Smooth muscle cell (in vitro differentiated cells): ENCODE measurements at regions not wholly inside any gene's neighbourhood (a gene's known extent, or its start where the extent isn't known, plus 50 kb on each side); places are given as distances from the start of the nearest gene placed in this dataset.

Experiments
- DNase-seq: peaks from one replicate; lab custom pipeline; 2025; ENCODE audit not compliant: unreplicated experiment; lab: John Stamatoyannopoulos, UW
- H2AFZ ChIP-seq: fragments of 200-600 bp; sonication (generic); 2 replicates; pipeline ENCODE4 v1.6.0; 2016; ENCODE audit warnings: antibody characterized with exemption, low read depth, mild to moderate bottlenecking
- H3F3A ChIP-seq: fragments of 200-600 bp; sonication (generic); 2 replicates; pipeline ENCODE4 v1.6.0; 2017; ENCODE audit warnings: antibody characterized with exemption, low read depth
- H3K27ac ChIP-seq: fragments of 200-600 bp; sonication (generic); 2 replicates; pipeline ENCODE4 v1.5.1; 2016; ENCODE audit warnings: low read depth, mild to moderate bottlenecking
- H3K27me3 ChIP-seq: fragments of 200-600 bp; sonication (generic); 2 replicates; pipeline ENCODE4 v1.6.1; 2016; ENCODE audit warnings: low read depth, mild to moderate bottlenecking
- H3K36me3 ChIP-seq: fragments of 200-600 bp; sonication (generic); 2 replicates; pipeline ENCODE4 v1.5.1; 2016; ENCODE audit warnings: low read depth
- H3K4me1 ChIP-seq: fragments of 200-600 bp; sonication (generic); 2 replicates; pipeline ENCODE4 v1.5.1; 2016; ENCODE audit warnings: low read depth
- H3K4me2 ChIP-seq: fragments of 200-600 bp; sonication (generic); 2 replicates; pipeline ENCODE4 v1.6.0; 2016; ENCODE audit warnings: mild to moderate bottlenecking
- H3K4me3 ChIP-seq: fragments of 200-600 bp; sonication (generic); 2 replicates; pipeline ENCODE4 v1.5.1; 2016; ENCODE audit warnings: mild to moderate bottlenecking
- H3K79me2 ChIP-seq: fragments of 200-600 bp; sonication (generic); 2 replicates; pipeline ENCODE4 v1.6.0; 2016; ENCODE audit warnings: low read depth, mild to moderate bottlenecking
- H3K9ac ChIP-seq: fragments of 200-600 bp; sonication (generic); 2 replicates; pipeline ENCODE4 v1.6.0; 2016; ENCODE audit warnings: low read depth
- H3K9me3 ChIP-seq: fragments of 200-600 bp; sonication (generic); replicated peaks from 2 replicates; pipeline ENCODE4 v1.5.1; 2016; ENCODE audit warnings: low read depth
- H4K20me1 ChIP-seq: fragments of 200-600 bp; sonication (generic); 2 replicates; pipeline ENCODE4 v1.6.0; 2016; ENCODE audit warnings: low read depth
- whole genome bisulfite sequencing: methylation state at CpG from one replicate; pipeline ENCODE4 v1.1.7; 2016; ENCODE audit warnings: low lambda C conversion rate; 5-methylcytosine and 5-hydroxymethylcytosine counted together
- TF ChIP-seq, protein P1 (sequence below): fragments of 200-600 bp; sonication (generic); IDR thresholded peaks from 2 replicates; pipeline ENCODE4 v1.5.1; 2017; ENCODE audit warnings: borderline replicate concordance, mild to moderate bottlenecking, antibody characterized with exemption; ENCODE audit not compliant: insufficient read depth, poor library complexity, severe bottlenecking

DNA sequence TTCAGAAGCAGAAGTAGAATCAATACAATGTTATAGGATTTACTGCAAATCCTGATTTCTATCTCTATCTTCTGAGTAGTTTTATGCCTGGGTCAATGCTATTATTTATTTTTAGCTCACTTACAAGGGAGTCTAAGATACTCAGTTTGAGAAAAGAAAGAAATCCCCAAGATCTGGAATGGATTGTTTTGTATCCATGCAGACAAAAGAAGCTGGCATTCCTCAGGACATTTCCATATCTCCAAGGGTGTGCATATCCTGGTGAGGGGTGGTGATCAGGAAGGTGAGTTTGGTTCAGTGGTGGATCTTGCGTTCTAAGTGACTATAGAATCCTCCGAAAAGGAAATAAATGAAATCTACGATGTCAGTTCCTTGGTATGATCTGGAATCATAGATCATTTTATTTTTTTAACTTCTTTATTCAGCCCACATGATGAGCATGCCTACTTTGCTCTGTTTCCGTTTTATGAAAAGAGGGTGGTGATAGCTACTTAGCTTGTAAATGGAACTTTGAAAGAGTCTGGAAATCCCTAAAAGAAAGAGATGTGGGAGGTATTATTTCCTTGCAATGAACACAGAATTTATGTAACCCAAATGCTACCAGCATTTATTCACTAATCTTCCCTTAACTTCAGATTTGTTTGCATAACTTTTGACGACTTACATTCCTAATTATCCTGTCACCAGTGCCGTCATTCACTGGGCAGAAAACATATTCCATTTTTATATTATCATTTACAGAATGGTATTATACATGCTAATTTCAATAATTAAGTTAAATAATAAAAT lies 81.1 kb upstream of the RAPGEF2 start:
- H3K27ac ChIP-seq = no peak overlapping the region
- H3K79me2 ChIP-seq = no peaks in the 10 kb centered on the region
- H3K27me3 ChIP-seq = no peaks in the 10 kb centered on the region
- no peaks in the 10 kb centered on the region for H3K36me3 ChIP-seq
- TF ChIP-seq, protein P1, sequence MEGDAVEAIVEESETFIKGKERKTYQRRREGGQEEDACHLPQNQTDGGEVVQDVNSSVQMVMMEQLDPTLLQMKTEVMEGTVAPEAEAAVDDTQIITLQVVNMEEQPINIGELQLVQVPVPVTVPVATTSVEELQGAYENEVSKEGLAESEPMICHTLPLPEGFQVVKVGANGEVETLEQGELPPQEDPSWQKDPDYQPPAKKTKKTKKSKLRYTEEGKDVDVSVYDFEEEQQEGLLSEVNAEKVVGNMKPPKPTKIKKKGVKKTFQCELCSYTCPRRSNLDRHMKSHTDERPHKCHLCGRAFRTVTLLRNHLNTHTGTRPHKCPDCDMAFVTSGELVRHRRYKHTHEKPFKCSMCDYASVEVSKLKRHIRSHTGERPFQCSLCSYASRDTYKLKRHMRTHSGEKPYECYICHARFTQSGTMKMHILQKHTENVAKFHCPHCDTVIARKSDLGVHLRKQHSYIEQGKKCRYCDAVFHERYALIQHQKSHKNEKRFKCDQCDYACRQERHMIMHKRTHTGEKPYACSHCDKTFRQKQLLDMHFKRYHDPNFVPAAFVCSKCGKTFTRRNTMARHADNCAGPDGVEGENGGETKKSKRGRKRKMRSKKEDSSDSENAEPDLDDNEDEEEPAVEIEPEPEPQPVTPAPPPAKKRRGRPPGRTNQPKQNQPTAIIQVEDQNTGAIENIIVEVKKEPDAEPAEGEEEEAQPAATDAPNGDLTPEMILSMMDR = no peak
- no peaks in the 10 kb centered on the region for H4K20me1 ChIP-seq
- H2AFZ ChIP-seq = no peak overlapping the region
- H3F3A ChIP-seq = no peaks in the 10 kb centered on the region
- no peak for DNase-seq
- no peak overlapping the region for H3K9ac ChIP-seq
- H3K9me3 ChIP-seq = no peaks in the 10 kb centered on the region
- no peak overlapping the region for H3K4me2 ChIP-seq
- no peak overlapping the region for H3K4me3 ChIP-seq
- WGBS = 55% methylated on average over 6 of the region's 6 CpGs
- no peaks in the 10 kb centered on the region for H3K4me1 ChIP-seq

DNA sequence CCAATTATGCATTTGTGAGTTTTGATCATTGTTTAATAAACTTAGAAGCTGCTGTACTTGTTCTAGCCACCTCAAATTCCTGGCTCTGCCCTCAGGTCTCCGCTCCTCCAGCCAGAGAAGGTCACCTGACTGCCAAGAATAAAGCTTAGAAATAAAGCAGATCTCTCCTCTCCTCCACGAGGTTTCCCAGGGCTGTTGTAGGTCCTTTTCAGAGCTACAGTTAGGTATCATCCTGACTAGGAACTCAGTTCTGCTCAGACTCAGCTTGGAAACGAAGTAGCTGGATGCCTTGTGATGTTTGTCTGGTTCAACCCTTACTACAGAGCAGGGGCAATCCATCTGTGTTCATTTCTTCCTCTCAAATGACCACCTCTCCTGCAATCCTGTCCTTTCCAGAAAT lies 79.1 kb upstream of the RAPGEF2 start:
- Histone ChIP-seq H3K4me1 (no peaks in the 10 kb centered on the region), H4K20me1 (no peaks in the 10 kb centered on the region), H3F3A (no peaks in the 10 kb centered on the region), H3K9ac (no peak overlapping the region), H3K4me2 (no peak overlapping the region), H3K36me3 (no peaks in the 10 kb centered on the region), H3K4me3 (no peak overlapping the region), H2AFZ (no peak overlapping the region), H3K27me3 (no peaks in the 10 kb centered on the region), H3K27ac (no peak overlapping the region), H3K9me3 (no peaks in the 10 kb centered on the region), H3K79me2 (no peaks in the 10 kb centered on the region)
- TF ChIP-seq, protein P1 = no peak
- no peak for DNase-seq
- WGBS = 64% methylated on average over 3 of the region's 3 CpGs

DNA sequence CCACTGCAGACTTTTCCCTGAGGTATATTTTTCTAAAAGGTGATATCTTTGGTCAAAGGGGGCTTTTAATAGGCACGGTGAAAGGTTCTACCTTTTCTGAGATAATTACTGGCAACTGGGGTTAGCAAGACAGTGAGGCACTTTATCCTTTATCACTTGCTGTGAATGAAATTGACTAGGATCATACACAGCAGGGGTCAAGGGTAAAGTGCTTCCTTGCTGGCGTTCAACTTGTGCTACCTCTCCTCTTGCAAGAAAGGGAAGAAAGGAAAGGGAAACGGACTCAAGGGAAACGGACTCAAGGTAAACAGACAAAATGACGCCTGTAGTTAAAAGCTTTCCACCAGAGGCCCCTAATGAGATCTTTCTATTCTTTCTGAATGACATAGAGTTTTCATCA lies 78.6 kb upstream of the RAPGEF2 start:
- H3F3A ChIP-seq = no peaks in the 10 kb centered on the region
- no peak overlapping the region for H3K27ac ChIP-seq
- no peak overlapping the region for H3K4me2 ChIP-seq
- H3K4me1 ChIP-seq = no peaks in the 10 kb centered on the region
- no peaks in the 10 kb centered on the region for H3K27me3 ChIP-seq
- no peak overlapping the region for H3K4me3 ChIP-seq
- no peak overlapping the region for H2AFZ ChIP-seq
- H3K9ac ChIP-seq = no peak overlapping the region
- 50% methylated on average over 5 of the region's 5 CpGs for WGBS
- H3K79me2 ChIP-seq = no peaks in the 10 kb centered on the region
- no peaks in the 10 kb centered on the region for H3K9me3 ChIP-seq
- no peaks in the 10 kb centered on the region for H3K36me3 ChIP-seq
- TF ChIP-seq, protein P1 = no peak
- no peak for DNase-seq
- no peaks in the 10 kb centered on the region for H4K20me1 ChIP-seq

DNA sequence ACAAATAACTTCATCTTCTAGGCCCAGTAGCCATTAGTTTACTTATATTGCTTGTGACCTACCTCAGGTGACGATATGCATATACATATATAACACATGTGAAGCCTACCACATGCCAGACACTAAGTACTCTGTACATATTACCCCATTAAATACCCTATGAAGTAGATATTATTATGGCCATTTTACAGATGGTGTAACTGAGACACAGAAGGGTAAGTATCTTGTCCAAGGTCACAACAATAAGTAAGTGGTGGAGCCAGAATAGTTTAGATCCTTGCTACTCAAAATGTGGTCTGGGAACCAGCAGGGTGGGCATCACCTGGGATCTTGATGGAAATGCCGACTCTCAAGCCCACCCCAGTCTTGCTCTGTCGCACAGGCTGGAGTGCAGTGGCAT lies 78.1 kb upstream of the RAPGEF2 start:
- Histone ChIP-seq H3K4me3 (no peak overlapping the region), H3K9ac (no peak overlapping the region), H3K27me3 (no peaks in the 10 kb centered on the region), H3K27ac (no peak overlapping the region), H3F3A (no peaks in the 10 kb centered on the region), H3K79me2 (no peaks in the 10 kb centered on the region), H2AFZ (no peak overlapping the region), H3K4me2 (no peak overlapping the region), H3K4me1 (no peaks in the 10 kb centered on the region), H3K9me3 (no peaks in the 10 kb centered on the region), H4K20me1 (no peaks in the 10 kb centered on the region), H3K36me3 (no peaks in the 10 kb centered on the region)
- no peak for DNase-seq
- TF ChIP-seq, protein P1 = no peak
- 97% methylated on average over 3 of the region's 3 CpGs for WGBS
